MCF 10A (cell line): ENCODE measurements at regions not wholly inside any gene's neighbourhood (a gene's known extent, or its start where the extent isn't known, plus 50 kb on each side); places are given as distances from the start of the nearest gene placed in this dataset.

Experiments used
- BruUV-seq: library from RNA; stranded (reverse); fragments of 400-500 nt; replicated peaks from 2 replicates; lab custom pipeline; 2021; lab: Mats Ljungman, UMichigan
- CTCF ChIA-PET: fragments of 300-600 bp; sonication (Branson Sonifier 250); formaldehyde crosslinking; extraction: SDS; loops from one replicate; lab custom pipeline; 2021; ENCODE audit warnings: antibody characterized with exemption, inconsistent platforms; lab: Yijun Ruan, JAX
- POLR2A ChIA-PET: fragments of 300-600, 350-650 bp; sonication (Branson Sonifier 250); formaldehyde crosslinking; extraction: SDS; loops from one replicate; lab custom pipeline; 2020; ENCODE audit warnings: antibody characterized with exemption, inconsistent platforms; lab: Yijun Ruan, JAX
- DNase-seq: peaks from one replicate; pipeline ENCODE4 v3.0.0-alpha.2; 2018; ENCODE audit not compliant: unreplicated experiment
- H3K27ac Mint-ChIP-seq: one replicate; pipeline ENCODE4 v1.8.0; 2022; ENCODE audit warnings: mild to moderate bottlenecking, low read depth, mixed read lengths; ENCODE audit not compliant: unreplicated experiment
- H3K27me3 Mint-ChIP-seq: one replicate; pipeline ENCODE4 v1.8.0; 2022; ENCODE audit warnings: mixed read lengths; ENCODE audit not compliant: insufficient read depth, unreplicated experiment
- H3K36me3 Mint-ChIP-seq: one replicate; pipeline ENCODE4 v1.8.0; 2022; ENCODE audit warnings: mild to moderate bottlenecking, moderate library complexity, mixed read lengths; ENCODE audit not compliant: insufficient read depth, unreplicated experiment
- H3K4me1 Mint-ChIP-seq: one replicate; pipeline ENCODE4 v1.8.0; 2022; ENCODE audit warnings: mixed read lengths; ENCODE audit not compliant: insufficient read depth, unreplicated experiment
- H3K4me3 Mint-ChIP-seq: one replicate; pipeline ENCODE4 v1.8.0; 2022; ENCODE audit warnings: mild to moderate bottlenecking, moderate library complexity, mixed read lengths; ENCODE audit not compliant: unreplicated experiment
- H3K9me3 Mint-ChIP-seq: one replicate; pipeline ENCODE4 v1.8.0; 2022; ENCODE audit warnings: mixed read lengths; ENCODE audit not compliant: unreplicated experiment
- CTCF ChIP-seq: fragments of 200-600 bp; IDR thresholded peaks from one replicate; pipeline ENCODE4 v1.8.0; 2022; ENCODE audit warnings: antibody characterized with exemption, mild to moderate bottlenecking; ENCODE audit not compliant: unreplicated experiment
- intact Hi-C: fragments of 100-400 bp; cut with micrococcal nuclease; formaldehyde crosslinking; loops from 2 replicates; pipeline ENCODE4 v1.14.1; 2022

- CTCF ChIA-PET: no interaction called here
- Mint-ChIP-seq H3K9me3 (no peaks in the 10 kb centered on the region), H3K4me1 (no peaks in the 10 kb centered on the region), H3K27ac (no peak overlapping the region), H3K36me3 (no peaks in the 10 kb centered on the region), H3K4me3 (no peak overlapping the region), H3K27me3 (peaks cover 60% of the 10 kb centered on the region)
- POLR2A ChIA-PET: no interaction called here
- no peak for DNase-seq
- no peak for TF ChIP-seq CTCF
- no TSS peak for BruUV-seq
- intact Hi-C loops: loop anchor here (5.0 kb wide), 1 partner anchor 207 kb away; no protein-coding TSS in a partner anchor
These were observed 579.9 kb upstream of the ZNF717 start for GRCh38 chr3:76365275-76365674.

GRCh38 chr3:76367281-76367680, 581.9 kb upstream of the ZNF717 start:
- ChIA-PET POLR2A (no interaction called here), CTCF (no interaction called here)
- H3K4me1 Mint-ChIP-seq: no peaks in the 10 kb centered on the region
- H3K4me3 Mint-ChIP-seq: no peak overlapping the region
- no peak for DNase-seq
- intact Hi-C loops: loop anchor here (5.0 kb wide), 1 partner anchor 205 kb away; no protein-coding TSS in a partner anchor
- H3K36me3 Mint-ChIP-seq: no peaks in the 10 kb centered on the region
- peaks cover 76% of the 10 kb centered on the region for H3K27me3 Mint-ChIP-seq
- no peak for TF ChIP-seq CTCF
- H3K27ac Mint-ChIP-seq: no peak overlapping the region
- no peaks in the 10 kb centered on the region for H3K9me3 Mint-ChIP-seq
- BruUV-seq: no TSS peak

GRCh38 chr3:76369170-76369569, 583.8 kb upstream of the ZNF717 start:
- TF ChIP-seq CTCF: peak; percentile 11
- no peak overlapping the region for H3K4me3 Mint-ChIP-seq
- H3K4me1 Mint-ChIP-seq: no peaks in the 10 kb centered on the region
- CTCF ChIA-PET: interaction anchor here (0.8 kb wide), 1 partner anchor 8 kb away, joined by 3 read pairs; no protein-coding TSS in a partner anchor
- no peak overlapping the region for H3K27ac Mint-ChIP-seq
- DNase-seq: peak; percentile 21
- no TSS peak for BruUV-seq
- H3K36me3 Mint-ChIP-seq: no peaks in the 10 kb centered on the region
- peaks cover 65% of the 10 kb centered on the region for H3K27me3 Mint-ChIP-seq
- no peaks in the 10 kb centered on the region for H3K9me3 Mint-ChIP-seq
- intact Hi-C loops: loop anchor here (2.0 to 5.0 kb wide), 2 partner anchors 203 to 216 kb away; no protein-coding TSS in a partner anchor
- POLR2A ChIA-PET: no interaction called here

GRCh38 chr3:76370749-76371520, 585.6 kb upstream of the ZNF717 start:
- no peaks in the 10 kb centered on the region for H3K9me3 Mint-ChIP-seq
- H3K4me3 Mint-ChIP-seq: no peak overlapping the region
- no TSS peak for BruUV-seq
- DNase-seq: no peak
- no peaks in the 10 kb centered on the region for H3K4me1 Mint-ChIP-seq
- ChIA-PET POLR2A (no interaction called here), CTCF (no interaction called here)
- H3K36me3 Mint-ChIP-seq: no peaks in the 10 kb centered on the region
- peaks cover 48% of the 10 kb centered on the region for H3K27me3 Mint-ChIP-seq
- TF ChIP-seq CTCF: no peak
- H3K27ac Mint-ChIP-seq: no peak overlapping the region
- intact Hi-C loops: no loop called here
